HG03439 (cell line): ENCODE measurements at regions not wholly inside any gene's neighbourhood (a gene's known extent, or its start where the extent isn't known, plus 50 kb on each side); places are given as distances from the start of the nearest gene placed in this dataset.

ENCODE experiments used
- ATAC-seq: cut with Tn5 transposase; IDR thresholded peaks from one replicate; pipeline ENCODE4 v1.9.1; 2021; ENCODE audit warnings: mild to moderate bottlenecking, moderate library complexity; ENCODE audit not compliant: unreplicated experiment

DNA sequence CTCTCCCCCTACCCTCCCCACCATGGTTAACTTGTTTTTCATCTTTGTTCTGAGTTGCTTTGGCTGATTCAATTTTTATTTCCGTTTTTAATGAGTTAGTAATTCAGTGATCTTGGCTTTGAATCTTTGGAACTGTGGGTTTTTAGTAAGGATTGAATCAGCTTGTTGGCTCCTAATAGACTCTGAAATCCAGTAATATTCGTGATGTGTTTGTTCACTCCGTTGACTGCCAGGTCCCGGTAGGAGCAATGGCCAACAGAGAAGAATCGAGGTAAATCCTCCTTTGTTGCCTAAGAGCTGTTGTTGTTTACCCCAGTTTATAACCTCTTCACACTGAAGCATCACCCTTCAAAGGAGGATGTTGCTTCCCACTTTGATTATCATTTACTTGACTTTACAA, 92.7 kb downstream of the PCSK1 start:
- no peak for ATAC-seq

DNA sequence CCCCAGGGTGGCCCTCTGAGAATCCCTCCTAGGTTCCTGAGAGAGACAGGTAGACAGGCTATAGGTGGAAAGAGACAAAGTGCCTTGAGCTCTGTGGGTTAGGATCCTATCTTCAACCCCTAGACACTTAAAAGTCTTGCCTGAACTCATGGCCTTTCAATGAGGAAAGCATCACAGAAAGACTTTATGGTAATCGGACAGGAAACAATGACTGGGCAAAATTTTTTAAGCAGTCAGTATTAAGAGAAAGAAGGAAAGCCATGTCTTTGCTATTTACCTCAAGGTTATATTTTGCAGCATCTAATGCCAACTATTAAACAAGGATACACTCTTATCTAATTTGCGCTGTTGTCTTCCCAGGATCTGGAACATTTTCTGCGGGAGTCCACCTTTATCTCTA, 93.2 kb downstream of the PCSK1 start:
- no peak for ATAC-seq

DNA sequence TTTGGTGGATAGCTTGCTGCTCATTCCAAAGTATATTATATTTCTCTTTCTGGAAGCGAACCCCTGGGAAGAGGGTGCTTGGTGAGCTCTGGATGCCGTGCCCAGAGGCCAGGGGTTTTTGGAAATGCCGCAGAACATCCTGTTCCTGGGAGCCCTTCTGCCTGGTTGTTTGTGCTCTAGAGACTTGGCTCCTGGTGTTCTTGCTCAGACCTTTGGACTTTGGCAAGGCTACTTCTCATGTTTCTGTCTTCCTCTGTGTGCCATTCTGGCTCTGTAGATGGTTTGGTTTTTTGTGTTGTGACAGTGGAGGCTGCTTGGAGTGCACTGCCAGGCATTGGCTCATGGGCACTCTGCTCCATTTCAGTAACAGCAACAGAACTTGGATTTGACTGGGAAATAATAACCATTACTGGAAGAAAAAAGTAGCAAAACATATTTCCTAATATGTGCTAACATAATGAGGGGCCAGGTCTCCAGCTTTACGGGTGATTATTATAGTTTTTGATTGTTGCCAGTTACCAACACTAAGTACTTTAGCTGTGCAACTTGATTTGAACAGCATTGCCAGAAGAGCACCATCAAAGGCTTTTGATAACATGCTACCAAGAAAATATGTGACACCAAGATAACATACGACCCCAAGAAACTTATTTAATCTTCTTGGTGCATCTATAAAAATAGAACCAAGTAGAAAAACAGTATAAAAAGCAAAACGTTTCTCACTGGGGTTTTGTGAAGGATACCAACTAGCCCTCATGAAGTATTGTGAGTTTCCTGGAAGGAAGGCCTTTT, 94.2 kb downstream of the PCSK1 start:
- no peak for ATAC-seq

DNA sequence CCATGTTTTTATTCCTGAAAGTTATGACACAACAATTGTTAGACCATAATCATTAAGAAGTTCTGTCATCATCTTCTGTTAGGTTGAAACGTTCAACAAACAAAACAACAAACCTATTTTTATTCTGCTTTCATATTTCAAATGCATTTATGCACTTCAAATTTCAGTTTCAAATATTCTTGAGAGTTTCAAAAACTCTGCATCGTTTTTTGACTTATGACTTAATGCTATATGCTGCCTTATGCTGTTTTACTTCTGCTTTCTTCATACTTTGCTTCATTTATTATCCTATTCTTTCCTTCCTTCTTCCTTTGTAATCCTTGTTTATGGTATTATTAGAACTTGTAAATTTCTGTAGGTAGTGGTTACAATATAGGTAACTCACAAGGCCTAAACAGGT, 95.0 kb downstream of the PCSK1 start:
- peak; percentile 52 for ATAC-seq

DNA sequence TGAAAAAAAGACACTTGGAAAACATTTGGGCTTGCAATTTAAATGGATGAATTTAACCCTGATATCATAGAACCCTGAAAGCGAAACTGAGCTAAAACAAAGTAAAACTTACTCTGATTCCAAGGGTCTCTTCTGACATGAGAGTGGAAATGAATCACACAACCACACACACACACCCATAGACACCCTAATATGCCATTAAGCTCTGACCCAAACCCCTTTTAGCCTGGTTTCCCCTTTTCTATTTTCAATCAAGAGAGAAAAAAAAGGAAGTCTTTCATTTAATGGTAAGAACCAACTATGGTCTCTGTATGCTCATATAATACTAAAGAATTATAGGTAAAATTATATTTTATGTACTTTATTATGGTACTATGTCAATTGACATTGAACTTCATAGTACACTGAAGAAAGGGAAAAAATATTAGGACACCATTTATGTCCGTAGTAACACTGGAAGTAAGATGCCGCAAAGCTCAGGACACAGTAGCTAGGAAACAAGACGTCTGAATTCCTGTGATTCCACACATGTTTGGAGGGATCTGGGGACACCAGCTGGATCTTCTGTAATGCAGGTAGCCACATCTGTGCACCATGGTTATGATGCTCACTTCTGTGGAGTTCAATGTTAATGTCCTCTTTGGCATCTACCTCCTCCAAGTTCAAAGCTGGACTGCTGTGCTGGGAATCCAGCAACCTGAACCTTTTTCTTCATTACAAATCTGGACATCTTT, 95.8 kb downstream of the PCSK1 start:
- no peak for ATAC-seq

DNA sequence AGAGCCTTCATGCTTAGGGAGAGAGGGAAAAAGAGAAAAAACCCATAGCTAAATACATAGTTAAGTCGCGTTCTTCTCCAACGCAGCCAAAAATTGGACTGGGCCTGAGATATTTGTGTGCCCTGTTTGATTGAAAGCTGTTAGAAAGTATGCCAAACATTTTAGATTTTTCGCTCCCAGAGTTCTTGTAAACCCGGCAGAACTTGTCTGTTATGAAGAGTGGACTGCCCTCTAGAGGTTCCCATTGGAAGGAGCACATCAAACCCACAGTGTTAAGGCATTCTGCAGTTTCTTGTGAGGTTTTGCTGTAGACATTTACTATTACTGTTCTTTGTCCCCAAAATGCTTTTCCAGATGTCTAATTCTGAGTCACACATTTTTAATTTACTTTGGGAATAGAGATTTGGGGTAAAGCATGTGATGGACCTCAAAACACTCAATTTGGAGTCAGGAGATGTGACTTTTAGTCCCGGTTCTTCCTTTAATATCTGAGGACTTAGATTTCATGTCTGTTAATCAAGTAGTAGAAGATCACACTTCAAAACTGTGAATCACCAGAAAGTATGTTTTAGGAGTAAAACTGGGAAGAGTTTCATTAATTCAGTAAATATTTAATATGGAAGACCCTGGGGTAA, 96.6 kb downstream of the PCSK1 start:
- peak; percentile 58 for ATAC-seq

DNA sequence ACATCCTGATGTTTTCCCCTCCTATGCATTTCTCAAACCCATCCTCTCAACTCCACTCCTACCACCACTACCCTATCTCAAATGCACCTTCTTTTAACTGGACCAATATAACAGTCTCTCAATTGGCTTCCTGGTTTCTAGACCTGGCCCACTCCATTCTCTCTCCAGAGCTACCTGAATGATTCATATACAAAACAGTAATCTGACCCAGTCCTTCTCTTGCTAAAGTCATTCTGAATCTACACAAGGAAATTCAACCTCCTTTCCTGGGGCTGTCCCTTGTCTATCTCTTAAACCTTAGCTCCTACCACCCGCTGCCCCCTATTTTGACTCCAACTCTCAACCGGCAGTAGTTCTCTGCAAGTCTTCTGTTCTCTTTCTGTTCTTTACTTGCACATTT, 97.2 kb downstream of the PCSK1 start:
- no peak for ATAC-seq

DNA sequence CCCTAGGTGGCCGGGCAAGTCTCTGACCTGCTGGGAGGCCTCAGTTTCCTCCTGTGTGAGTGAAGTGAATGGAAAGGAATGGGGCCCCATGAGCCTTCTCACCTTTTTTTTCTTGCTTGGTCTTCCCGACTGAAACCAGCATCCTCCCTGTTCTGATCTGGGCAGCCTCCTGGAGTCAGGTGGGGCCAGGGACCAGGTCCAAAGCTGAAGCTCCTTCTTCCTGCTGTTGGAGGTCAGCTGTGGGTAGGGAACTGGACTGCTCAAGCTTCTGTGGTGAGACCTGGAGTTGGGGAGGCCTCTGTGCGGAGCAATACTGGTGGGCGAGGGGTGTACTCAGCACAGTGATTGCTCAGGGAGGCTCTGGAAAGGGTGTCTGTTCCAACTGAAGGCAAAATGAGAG, 99.7 kb downstream of the PCSK1 start:
- no peak for ATAC-seq

DNA sequence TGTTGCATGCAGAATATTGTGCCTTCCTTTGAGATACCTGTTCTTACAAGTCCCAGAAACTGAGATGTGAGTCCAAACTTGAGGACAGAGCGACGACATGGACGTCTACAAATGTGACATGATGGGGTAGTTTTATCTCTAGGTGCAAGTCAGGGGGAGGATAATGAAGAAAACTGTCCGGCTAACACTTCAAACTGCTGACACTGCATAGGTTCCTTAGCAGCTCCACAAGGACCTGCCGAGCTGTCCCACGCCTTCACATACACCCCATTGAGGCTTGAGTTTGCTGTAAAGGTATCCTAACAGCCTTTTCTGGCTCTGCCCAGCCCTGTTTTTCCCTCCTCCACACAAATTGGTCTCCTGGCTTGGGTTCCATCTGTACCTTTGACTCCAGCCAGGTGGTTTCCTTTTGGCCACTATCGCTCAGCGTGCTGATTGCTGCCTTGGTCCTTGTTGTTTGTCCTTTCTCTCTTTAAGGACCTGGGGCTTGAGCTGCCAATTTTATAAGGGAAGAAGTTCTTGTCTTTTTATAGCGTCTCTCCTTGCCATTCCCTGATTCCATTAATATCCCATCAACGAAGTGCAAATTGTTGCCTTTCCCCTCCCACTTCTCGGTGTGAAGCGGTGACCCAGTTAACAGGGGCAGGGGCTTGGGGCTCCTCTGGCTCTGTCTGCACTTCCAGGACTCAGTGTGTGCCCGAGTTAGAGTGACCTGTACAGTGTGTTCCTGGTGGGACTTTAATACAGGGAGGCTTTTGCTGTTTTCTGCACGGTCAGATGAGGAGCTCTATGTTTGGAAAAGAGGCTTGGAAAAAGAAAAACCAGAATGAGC, 100.3 kb downstream of the PCSK1 start:
- ATAC-seq: no peak

DNA sequence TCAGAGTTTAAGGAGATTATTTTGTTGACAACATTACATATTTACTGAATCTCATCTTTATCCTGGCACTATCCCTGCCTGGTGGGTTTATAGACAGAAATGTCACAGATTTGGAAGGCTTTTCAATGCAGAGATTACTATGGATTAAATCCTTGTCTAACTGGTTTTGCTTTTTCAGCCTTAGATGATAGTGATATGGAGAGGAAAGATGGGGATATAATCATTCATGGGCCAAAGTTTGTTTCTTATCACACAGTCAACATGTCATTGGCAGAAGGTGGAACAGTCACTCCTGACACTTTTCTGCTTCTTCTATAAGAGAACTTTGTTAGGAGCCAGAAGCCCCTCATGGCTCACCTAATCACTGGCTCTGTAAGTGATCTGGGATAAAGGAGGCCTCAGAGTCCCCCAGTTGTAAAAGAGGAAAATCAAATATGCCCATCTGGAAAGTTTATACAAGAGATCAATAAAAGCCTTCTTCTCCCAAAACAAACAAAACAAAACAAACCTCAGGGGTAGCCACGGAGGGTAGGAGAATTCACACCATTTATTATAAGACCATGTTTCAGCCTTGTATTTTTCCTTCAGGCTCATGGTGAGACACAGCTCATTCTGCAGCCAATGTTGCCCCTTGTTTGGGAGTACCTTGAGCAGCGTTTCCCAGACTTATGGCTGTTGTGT, 101.2 kb downstream of the PCSK1 start:
- no peak for ATAC-seq

DNA sequence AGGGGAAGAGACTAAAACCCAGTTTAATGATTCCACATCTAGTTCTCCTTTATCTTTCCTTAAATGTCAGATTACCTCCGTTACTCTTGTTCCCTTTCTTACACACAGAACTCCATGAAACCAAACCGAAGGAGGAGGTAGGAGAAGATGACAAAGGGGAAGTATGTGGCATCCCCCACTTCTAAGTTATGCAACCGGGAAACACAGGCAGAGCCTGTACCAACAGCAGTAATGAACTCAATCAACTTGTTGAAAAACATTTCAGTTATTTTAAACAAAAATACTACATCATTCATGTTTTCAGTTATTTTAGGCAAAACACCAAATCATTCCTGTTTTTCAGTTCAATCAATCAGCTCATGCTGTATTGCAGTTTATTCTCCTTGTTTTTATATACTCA, 101.8 kb downstream of the PCSK1 start:
- ATAC-seq: no peak

DNA sequence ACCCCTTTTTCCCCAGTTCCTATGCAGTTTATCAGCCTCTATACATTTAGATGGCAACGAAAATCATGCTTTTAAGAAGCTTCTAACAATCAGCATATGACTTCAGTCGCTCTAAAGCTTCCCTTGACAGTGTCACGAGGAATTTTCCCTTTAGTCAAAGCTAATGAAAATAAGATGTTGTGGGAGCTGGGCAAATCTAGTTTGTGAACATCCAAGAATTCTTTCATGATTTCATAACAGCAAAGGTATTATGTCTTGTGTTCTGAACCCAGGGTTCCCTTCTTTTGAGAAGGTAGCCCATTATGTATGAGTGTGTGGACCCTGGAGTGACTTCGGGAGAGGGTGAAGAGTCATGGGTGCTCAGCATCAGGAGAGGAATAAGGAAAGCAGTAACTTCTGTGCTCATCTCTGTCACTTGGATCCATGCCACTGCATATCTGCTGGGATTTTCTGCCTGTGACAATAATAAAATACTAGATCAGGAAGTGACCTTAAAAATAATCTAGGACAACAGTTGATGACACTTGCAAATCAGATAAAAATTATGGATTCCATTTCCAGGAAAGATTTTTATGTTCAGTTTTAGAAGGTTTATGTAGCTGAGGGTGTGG, 102.4 kb downstream of the PCSK1 start:
- ATAC-seq: no peak

DNA sequence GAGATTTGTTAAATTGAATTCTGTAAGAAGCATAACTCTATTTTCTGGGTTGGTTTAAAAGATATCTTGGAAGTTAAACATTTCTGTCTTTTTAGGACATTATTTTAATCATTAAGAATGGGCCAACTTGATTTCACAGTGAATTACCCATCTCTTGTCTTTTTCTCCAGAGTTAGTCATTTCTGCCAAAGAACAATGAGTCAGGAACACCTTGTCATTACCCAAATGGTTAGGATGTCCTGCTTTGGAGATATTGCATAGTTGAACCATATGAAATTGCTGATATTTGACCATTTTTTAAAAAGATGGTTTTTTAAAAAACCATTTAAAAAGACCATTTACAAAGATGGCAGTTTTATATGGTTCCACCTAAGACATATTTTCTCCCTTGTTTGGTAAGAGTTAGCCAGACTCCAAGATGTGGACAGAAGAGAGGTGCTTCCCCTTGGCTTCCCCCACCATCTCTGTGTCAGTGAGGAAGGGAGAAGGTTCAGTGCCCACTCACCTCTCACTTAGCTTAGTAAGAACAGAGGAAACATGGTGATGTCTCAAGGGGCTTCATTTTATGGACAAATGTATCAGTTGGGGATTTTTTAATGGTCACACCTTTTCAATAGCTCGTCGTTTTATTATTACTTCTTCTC, 103.0 kb downstream of the PCSK1 start:
- ATAC-seq: no peak

DNA sequence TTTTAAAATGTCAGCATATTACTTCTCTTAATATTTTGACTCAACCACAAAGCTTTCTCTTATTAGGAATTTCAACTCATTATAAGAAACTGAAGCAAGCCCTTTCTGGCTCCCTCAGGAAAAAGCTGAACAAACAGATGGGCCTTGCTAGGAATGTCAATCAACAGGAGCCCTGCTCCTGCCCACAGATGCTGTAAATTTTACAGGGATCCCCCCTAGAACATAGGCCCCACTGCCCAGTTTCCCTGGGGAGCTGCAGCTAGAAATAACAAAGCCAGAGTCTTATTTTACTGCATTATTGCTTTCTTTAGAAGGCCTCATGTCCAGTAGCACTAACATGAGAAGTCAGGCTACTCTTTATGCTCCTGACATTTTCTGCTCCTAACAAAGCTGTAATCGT, 103.8 kb downstream of the PCSK1 start:
- no peak for ATAC-seq

DNA sequence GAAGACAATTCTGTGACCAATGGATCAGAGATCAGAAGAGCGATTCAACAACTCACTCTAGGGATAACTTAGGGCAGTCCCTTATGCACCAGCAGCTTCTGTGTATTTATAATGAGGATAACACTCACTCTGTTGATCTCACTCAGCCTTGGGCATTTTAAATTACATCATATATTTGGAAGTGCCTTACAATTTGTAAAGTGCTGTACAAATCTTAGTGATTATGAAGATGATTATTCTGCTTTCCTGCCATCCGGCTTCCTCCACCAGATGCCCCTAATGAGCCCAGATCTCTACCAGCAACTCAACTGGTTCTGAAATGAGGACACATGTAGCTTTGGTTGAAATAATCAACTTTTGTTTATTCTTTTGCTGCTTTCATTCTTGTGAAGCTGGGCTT, 105.3 kb downstream of the PCSK1 start:
- ATAC-seq: no peak

DNA sequence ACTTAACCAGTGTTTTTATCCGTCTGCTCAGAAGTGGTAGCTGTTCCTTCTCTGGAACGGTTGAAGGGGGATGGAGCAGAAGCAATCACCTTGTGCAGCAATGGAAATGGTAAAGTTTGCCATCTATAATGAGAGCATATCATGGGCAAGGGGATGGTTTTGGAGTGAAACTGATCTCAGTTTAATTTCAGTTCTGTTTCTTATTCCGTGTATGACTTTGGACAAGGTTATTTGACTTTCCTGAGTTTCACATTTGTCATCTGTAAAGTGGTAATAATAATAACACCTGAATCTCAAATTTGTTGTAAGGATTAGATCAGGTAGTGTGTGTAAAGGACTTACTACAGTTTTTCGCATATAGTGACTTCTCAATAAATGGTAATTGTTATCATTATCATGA, 106.1 kb downstream of the PCSK1 start:
- ATAC-seq: peak; percentile 81

DNA sequence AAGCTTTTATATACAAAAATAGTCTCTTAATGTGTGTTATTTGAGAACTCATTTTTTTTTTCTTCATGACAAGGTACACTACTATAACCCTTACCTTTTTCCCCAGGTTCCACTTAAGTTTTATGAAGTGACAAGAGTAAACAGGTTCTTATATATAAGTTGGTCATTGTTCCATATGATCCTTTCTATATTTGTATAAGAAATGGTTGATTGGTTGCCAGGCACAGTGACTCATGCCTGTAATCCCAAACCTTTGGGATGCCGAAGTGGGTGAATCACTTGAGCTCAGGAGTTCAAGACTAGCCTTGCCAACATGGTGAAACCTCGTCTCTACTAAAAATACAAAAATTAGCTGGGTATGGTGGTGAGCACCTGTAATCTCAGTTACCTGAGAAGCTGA, 108.3 kb downstream of the PCSK1 start:
- no peak for ATAC-seq

DNA sequence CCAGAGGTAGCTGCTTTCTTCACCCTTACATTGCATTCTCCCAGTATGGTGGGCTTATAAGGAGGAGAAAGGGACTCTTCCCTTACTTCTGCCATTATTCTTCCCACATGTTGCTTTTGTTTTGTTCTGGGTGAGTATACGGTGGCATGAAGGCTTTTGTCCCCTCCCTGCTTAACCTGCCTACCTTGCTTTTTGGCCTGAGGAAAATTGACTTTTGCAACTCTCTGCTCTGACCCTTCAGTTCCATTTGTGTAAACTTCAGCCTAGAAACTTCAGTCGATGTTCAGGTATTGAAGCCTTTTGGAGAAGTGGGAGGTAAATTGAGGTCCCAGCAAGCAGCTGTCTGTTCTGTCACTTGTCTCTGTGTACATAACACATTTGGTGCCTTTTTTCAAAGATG, 110.2 kb downstream of the PCSK1 start:
- no peak for ATAC-seq

DNA sequence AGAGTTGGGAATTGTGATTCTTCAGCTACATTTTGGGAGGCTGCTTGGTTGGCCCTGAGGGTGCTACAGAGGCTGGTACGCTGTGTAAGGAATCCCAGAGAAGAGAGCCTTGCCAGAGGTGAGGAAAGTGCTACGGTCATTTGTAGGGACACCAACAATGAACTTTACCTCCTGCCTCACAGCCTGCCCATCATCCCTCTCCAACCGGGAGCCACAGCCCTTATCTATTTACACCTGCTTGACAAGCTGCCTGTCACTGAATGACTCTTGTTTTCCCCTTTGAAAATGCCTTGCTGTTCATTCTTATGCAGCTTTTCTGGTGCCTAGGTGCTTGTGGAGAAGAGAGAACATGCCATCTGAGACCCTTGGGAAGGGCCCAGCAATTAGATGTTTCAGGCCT, 110.8 kb downstream of the PCSK1 start:
- no peak for ATAC-seq

DNA sequence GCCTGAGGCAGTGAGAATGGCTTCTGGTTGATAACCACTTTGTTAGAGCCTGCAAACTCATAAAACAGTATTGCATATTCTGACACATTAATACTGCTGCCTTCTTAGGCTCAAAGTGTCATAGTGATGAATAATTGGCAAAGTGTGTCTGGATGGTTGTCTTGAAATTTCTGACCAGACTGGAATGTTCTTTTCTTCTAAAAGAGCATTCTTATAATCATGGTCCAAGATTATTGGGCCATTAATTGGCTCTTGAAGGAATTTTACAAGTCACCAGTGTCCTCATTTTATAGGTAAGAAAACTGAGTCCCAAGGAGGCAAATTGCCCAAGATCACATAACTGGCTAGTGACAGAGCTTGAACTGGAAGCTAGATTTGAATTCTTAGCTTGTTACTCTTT, 111.7 kb downstream of the PCSK1 start:
- ATAC-seq: no peak
